HUES6 (cell line): ENCODE measurements at regions not wholly inside any gene's neighbourhood (a gene's known extent, or its start where the extent isn't known, plus 50 kb on each side); places are given as distances from the start of the nearest gene placed in this dataset.

Experiments used
- H3K27ac ChIP-seq: 2 replicates; pipeline ENCODE4 v1.7.0; 2013; ENCODE audit warnings: low read depth, mild to moderate bottlenecking, low read length, inconsistent platforms
- H3K27me3 ChIP-seq: 2 replicates; pipeline ENCODE4 v1.6.1; 2013; ENCODE audit warnings: low read length; ENCODE audit not compliant: control insufficient read depth, insufficient read depth
- H3K36me3 ChIP-seq: 2 replicates; pipeline ENCODE4 v1.6.1; 2013; ENCODE audit warnings: low read length; ENCODE audit not compliant: control insufficient read depth, insufficient read depth
- H3K4me1 ChIP-seq: 2 replicates; pipeline ENCODE4 v1.6.1; 2013; ENCODE audit warnings: low read length; ENCODE audit not compliant: control insufficient read depth, insufficient read depth
- H3K4me3 ChIP-seq: 2 replicates; pipeline ENCODE4 v1.5.1; 2013; ENCODE audit warnings: low read depth, low read length
- H3K9ac ChIP-seq: one replicate; pipeline ENCODE4 v1.6.1; 2013; ENCODE audit warnings: mild to moderate bottlenecking, low read length
- H3K9me3 ChIP-seq: 2 replicates; pipeline ENCODE4 v1.6.1; 2013; ENCODE audit warnings: low read depth, low read length; ENCODE audit not compliant: control insufficient read depth, insufficient read depth

GRCh38 chr12:127629066-127629820 is 637.7 kb upstream of the TMEM132C start:
- H3K36me3 ChIP-seq = no peaks in the 10 kb centered on the region
- H3K4me3 ChIP-seq = no peak overlapping the region
- no peak overlapping the region for H3K27ac ChIP-seq
- H3K4me1 ChIP-seq = no peaks in the 10 kb centered on the region
- no peak overlapping the region for H3K9ac ChIP-seq
- H3K27me3 ChIP-seq = no peaks in the 10 kb centered on the region
- no peaks in the 10 kb centered on the region for H3K9me3 ChIP-seq

GRCh38 chr12:127632461-127632860 is 634.5 kb upstream of the TMEM132C start:
- Histone ChIP-seq H3K9me3 (no peaks in the 10 kb centered on the region), H3K36me3 (no peaks in the 10 kb centered on the region), H3K4me1 (no peaks in the 10 kb centered on the region), H3K4me3 (no peak overlapping the region), H3K27ac (no peak overlapping the region), H3K27me3 (no peaks in the 10 kb centered on the region), H3K9ac (no peak overlapping the region)

GRCh38 chr12:127635838-127636237 is 631.1 kb upstream of the TMEM132C start:
- Histone ChIP-seq H3K4me3 (no peak overlapping the region), H3K4me1 (no peaks in the 10 kb centered on the region), H3K9ac (no peak overlapping the region), H3K9me3 (no peaks in the 10 kb centered on the region), H3K27ac (no peak overlapping the region), H3K27me3 (no peaks in the 10 kb centered on the region), H3K36me3 (no peaks in the 10 kb centered on the region)

- Histone ChIP-seq H3K4me1 (no peaks in the 10 kb centered on the region), H3K9me3 (no peaks in the 10 kb centered on the region), H3K4me3 (no peak overlapping the region), H3K36me3 (no peaks in the 10 kb centered on the region), H3K9ac (no peak overlapping the region), H3K27ac (no peak overlapping the region), H3K27me3 (no peaks in the 10 kb centered on the region)
Observed at GRCh38 chr12:127636882-127637281, 630.1 kb upstream of the TMEM132C start.

GRCh38 chr12:127640181-127640886 is 626.6 kb upstream of the TMEM132C start:
- Histone ChIP-seq H3K9ac (no peak overlapping the region), H3K27ac (no peak overlapping the region), H3K9me3 (no peaks in the 10 kb centered on the region; the same call in 1 of the 2 replicates), H3K27me3 (no peaks in the 10 kb centered on the region), H3K4me3 (no peak overlapping the region), H3K36me3 (no peaks in the 10 kb centered on the region), H3K4me1 (peaks cover 9% of the 10 kb centered on the region; the same call in 1 of the 2 replicates)

- no peak overlapping the region for H3K4me3 ChIP-seq
- no peaks in the 10 kb centered on the region for H3K27me3 ChIP-seq
- H3K4me1 ChIP-seq = peaks cover 9% of the 10 kb centered on the region; the same call in 1 of the 2 replicates
- H3K9ac ChIP-seq = no peak overlapping the region
- H3K9me3 ChIP-seq = no peaks in the 10 kb centered on the region; the same call in 1 of the 2 replicates
- no peak overlapping the region for H3K27ac ChIP-seq
- no peaks in the 10 kb centered on the region for H3K36me3 ChIP-seq
Observed at GRCh38 chr12:127642208-127642607, 624.8 kb upstream of the TMEM132C start.

- H3K27ac ChIP-seq = no peak overlapping the region
- no peaks in the 10 kb centered on the region for H3K36me3 ChIP-seq
- peaks cover 9% of the 10 kb centered on the region; the same call in 1 of the 2 replicates for H3K4me1 ChIP-seq
Observed at GRCh38 chr12:127648321-127648720, 618.6 kb upstream of the TMEM132C start.

GRCh38 chr12:127649961-127650360 is 617.0 kb upstream of the TMEM132C start:
- H3K27ac ChIP-seq = no peak overlapping the region
- no peaks in the 10 kb centered on the region for H3K27me3 ChIP-seq
- H3K9ac ChIP-seq = no peak overlapping the region
- H3K4me3 ChIP-seq = no peak overlapping the region
- H3K36me3 ChIP-seq = no peaks in the 10 kb centered on the region
- no peaks in the 10 kb centered on the region for H3K9me3 ChIP-seq
- H3K4me1 ChIP-seq = no peaks in the 10 kb centered on the region

More at GRCh38 chr12:127648321-127648720, 618.6 kb upstream of the TMEM132C start:
- Histone ChIP-seq H3K9me3 (no peaks in the 10 kb centered on the region), H3K9ac (no peak overlapping the region), H3K27me3 (no peaks in the 10 kb centered on the region), H3K4me3 (no peak overlapping the region)

- Histone ChIP-seq H3K4me3 (no peak overlapping the region), H3K36me3 (no peaks in the 10 kb centered on the region), H3K27me3 (no peaks in the 10 kb centered on the region), H3K4me1 (no peaks in the 10 kb centered on the region), H3K9ac (no peak overlapping the region), H3K9me3 (no peaks in the 10 kb centered on the region), H3K27ac (no peak overlapping the region)
Observed at GRCh38 chr12:127650626-127651025, 616.3 kb upstream of the TMEM132C start.

- Histone ChIP-seq H3K4me1 (peaks cover 3% of the 10 kb centered on the region), H3K4me3 (no peak overlapping the region), H3K27me3 (no peaks in the 10 kb centered on the region), H3K27ac (no peak overlapping the region), H3K9me3 (no peaks in the 10 kb centered on the region), H3K36me3 (no peaks in the 10 kb centered on the region), H3K9ac (no peak overlapping the region)
Observed at GRCh38 chr12:127652281-127652680, 614.7 kb upstream of the TMEM132C start.

- no peaks in the 10 kb centered on the region for H3K27me3 ChIP-seq
Observed at GRCh38 chr12:127654383-127654985, 612.5 kb upstream of the TMEM132C start.

More at GRCh38 chr12:127654383-127654985, 612.5 kb upstream of the TMEM132C start:
- Histone ChIP-seq H3K27ac (no peak overlapping the region), H3K9me3 (no peaks in the 10 kb centered on the region), H3K9ac (no peak overlapping the region), H3K36me3 (no peaks in the 10 kb centered on the region), H3K4me1 (peaks cover 4% of the 10 kb centered on the region), H3K4me3 (no peak overlapping the region)
